ENCODE measurements at regions not wholly inside any gene's neighbourhood (a gene's known extent, or its start where the extent isn't known, plus 50 kb on each side); places are given as distances from the start of the nearest gene placed in this dataset.

DNA sequence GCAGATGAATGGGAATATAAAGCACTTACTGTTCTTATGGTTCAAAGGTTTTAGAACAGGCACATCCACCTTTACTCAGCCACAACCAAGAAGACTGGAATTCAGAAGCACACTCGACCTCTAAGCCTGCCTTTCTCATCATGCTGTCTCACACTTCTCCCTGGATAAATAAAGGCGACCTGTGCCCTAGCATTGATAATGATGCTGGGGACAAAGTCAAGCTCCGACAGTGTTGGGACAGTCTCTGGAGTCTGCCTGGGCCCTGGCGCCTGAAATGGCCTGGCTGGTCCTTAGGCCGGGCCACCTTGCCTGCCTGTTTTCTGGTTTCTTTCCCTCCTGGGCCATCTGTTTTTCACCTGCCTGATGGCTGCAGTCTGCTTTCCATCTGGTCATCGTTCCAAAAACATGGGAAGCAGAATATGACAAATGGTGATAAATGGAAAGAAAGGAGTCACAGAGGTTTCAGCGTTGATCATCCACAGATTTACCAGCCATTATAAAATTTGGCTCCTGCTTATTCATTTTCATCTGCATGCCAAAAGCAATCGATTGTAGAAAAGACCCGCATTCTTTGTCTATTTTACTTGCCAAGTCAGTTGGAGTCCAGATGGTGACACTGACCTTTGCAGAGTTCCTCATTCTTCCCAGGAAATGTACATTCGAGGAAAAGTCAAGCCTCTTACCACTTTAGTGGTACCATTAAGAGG lies 91.2 kb upstream of the KCNJ15 start:
- DNase-seq = no peak

DNA sequence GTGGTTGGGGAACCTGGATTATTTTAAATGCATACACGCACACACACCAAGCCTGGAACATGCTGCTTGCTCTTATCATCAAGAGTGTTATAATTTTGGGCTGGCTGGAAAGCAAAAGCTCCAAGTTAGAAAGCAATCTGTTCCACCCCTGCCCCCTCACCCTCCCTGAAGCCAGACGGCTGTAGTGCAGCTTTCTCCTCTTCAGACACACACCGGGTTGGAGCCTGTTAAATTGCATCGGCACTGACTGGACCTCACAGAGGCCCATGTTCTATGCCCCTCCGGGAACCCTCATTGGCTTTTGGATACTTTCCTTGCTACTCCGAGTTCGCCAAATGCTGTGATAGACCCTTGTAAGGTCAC lies 90.6 kb upstream of the KCNJ15 start:
- DNase-seq = no peak

DNA sequence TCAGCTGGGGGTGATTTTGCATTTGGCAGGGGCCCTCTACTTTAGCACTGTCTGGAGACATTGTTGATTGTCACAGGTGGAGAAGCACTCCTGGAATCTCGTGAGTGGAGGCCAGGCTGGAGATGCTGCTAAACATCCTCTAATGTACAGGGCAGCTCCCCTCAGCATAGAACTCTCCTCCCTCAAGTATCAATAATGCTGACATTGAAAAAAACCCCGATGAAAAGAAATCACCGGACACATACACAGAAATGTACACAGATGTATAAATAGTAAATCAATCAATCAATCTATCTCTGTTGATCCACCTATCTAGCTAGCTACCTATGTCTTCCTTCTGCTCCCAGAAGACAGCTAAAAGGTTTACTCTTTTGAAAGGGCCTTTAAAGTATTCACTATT lies 89.4 kb upstream of the KCNJ15 start:
- DNase-seq = no peak

DNA sequence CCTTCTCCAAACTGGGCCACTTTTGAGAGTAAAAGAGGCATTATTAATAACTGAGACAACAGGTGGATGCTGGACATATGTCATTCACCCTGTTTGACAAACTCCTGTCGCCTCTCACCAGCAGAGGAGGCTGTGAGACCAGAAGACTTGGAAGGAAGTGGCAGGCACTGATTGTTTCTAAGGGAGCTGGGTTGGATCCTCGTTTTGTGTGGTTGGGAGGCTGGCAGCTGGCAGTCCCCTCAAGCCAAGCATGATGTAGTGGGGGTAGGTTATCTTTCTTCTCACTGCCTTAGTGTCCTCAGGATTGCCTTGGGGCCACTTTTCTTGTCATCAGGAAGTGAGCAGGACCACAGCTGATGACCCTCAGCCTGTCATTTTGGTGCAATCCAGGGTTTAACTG lies 86.5 kb upstream of the KCNJ15 start:
- DNase-seq = no peak

DNA sequence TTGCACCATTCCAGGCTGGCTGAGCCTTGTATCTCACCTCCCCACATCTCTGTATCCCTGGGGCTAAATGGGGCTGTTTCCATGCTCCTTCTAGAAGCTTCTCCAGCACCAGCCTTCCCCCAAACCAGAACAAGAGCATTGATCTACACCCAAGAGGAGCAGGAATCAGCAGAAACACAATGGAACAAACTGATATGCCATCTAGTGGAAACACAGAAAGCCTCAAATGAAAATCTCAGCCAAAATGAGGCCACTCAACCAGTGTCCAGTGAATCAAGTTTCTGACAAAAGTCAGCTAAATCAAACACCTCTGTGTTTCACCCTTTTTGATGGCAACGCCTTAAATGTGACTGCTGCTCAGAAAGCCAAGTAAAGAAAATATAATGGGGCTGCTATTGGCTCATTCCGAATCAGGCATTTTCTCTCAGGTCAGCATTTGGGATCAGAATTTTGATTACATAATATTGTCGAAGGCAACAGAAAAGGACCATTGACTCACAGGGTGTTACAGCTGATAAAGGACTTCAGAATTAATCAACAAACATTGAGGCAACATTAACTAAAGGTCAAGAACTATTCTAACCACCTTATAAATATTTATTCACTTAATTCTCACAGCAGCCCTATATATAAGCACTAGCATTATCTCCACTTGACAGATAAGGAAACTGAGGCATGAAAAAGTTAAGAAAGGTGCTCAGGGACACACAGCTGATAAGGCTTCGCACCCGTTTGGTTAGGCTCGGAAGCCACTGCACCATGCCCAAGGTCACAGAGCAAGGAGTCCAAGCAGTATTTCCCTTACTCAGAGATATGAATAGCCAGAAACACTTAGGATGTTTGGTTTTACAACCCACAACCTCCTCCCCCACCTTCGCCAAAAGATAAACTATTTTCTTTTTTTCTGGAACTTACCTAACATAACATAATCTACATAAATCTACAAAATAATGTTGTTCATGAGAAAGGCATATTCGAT lies 85.8 kb upstream of the KCNJ15 start:
- no peak for DNase-seq

DNA sequence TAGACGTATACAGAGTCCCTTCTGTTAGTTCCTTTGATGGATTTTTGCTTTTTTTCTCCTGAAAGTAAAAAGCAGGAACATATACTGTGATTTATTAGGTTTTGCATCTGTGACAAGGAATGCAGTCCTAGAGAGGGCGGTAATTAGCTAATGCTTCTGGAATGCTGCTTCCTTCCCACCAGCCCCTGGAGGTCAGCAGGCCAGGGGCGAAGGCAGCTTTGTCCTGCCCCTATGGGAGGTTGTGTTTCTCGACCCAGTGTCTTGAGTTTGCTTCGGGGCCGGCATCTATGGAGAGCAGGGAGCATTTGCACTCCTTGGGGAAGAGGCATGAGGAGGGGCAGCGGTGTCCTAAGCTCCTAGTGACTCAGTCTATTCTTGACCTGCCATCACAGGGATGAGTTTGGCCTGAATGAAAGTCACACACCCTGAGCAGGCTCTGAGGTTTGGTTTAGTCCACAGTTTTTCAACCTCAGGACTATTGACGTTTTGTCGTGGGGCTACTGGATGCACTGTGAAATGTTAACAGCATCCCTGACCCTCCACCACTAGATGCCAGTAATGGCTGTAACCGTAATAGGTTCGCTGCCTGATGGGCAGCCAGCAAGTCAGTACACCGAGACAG lies 85.0 kb upstream of the KCNJ15 start:
- DNase-seq = no peak

DNA sequence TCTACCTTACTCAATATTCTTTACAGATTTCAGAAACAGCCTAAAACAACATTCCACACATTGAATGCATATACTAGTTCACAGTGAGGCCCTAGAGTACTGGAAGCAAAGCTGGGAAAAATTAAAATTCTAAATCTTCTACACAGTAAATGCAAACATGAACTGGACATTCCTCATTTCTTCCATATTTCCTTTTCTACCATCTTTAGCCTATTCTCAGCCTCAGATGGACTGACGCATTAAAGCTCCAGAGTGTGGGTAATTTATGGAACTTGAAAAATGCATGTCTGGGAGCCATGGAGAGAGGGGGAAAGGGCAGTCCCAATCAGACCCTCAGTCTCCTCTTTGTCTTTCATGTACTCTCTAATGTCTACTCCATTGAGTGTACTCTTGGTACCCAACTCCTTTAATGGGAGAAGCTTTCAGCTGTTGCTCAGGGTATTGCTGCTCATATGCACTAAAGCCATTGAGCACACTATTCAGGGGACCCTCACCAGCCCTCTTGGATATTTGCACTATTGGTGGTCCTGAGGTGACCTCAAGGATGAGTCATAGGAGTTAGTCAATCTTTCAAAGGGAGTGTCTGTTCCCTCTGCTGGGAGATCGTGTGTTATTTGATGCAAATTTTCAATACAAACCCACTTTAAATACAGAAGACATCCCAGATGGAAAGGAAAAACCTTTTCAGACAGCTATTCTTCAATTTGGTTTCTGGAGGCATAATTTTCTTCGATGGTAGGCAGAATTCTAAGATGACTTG lies 83.3 kb upstream of the KCNJ15 start:
- no peak for DNase-seq

DNA sequence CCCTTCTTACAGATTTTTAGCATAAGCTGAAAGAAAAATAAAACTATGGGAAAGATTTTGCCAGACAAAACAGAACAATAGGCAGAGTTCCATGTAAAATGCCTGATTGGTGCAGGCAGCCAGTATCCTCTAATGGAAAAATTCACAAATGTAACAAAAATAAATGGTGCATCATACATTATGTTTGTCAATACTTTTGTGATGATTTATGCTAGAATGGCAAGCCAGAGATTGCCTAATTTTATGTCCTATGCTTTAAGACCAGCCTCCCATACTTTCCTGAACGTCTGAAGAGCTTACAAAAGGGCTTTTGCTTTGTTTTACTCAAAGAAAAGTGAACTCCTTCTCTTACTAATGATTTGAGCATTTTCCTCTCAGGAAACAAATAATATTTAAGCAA lies 81.5 kb upstream of the KCNJ15 start:
- no peak for DNase-seq

DNA sequence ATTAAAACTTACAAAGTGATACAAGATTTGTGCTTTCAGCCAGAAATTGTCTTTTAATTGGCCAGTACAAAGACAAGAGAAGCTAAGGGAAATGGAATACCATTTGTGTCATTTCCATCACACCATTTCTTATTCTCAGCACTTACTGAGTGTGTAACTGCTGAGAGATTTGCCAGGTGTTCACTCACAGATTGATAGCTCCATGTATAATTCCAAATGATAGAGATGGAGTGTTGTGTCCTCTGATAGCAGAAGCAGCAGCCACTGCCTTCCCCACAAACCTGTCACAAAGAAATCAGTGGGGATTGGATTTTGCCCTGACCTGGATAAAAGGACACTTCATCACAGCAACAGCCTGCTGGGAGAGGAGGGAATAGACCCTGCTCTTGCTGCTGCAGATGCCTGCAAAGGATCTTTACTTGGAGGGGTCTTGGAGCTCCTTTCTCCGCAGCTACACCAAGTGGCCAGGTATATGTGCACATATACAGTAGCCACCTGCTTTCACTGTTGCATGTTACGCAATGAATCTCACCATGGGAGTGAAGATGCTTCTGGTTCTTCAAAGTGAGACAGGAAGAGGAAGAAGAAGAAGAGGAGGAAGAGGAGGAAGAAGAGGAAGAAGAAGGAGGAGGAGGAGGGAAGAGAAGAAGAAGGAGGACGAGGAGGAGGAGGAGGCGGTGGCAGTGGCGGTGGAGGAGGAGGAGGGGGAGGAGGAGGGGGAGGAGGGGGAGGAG lies 78.7 kb upstream of the KCNJ15 start:
- DNase-seq = no peak

DNA sequence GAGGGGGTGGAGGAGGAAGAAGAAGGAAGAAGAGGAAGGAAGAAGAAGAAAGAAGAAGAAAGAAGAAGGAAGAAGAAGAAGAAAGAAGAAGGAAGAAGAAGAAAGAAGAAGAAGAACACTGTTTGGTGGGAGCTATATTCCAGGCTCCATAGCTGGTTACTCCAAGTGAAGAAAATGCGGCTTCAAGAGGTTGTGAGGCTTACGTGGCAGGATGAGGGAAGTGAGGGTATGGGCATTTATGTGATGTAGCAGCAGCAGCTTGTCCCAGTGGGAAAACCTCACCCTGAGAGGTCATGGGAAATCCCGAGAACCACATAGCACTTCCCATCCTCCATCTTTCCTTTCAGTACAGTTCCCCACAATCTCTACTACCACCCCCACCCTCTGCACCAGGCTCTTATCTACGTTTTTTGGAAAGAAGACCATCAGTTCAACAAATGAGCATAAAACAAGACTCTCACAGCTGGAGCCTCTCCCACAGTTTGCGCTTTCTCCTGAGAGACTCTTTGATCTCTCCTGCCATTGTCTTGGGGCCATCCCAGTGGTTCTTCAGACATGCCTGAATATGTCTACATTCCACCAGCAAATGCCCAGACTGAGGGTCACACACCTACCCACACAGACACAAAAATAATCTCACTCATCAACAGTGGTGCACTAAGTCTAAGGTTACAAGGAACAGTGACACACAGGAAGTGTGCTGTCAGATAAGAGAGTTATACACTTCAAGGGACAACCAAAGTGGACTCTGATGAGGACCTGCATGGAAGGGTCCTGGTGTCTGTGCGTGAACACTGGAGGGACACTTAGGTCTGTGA lies 77.9 kb upstream of the KCNJ15 start:
- no peak for DNase-seq

DNA sequence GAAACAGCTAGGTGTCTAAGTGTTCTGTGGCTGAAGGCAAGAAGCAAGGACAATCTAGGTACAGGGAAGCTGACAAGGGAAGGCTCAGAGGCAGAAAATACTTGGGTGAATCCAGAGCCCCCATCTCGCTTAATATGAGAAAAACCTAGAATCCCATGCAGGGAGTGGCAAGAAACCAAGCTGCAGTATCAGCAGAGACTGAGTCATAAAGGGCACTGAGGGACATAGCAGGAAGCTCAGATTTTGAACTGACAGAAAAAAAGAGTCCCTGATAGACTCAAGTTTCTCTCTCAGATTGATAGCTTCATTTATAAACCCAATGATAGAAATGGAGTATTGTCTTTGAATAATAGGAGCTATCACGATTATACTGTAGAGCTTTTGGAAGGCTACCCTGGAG lies 77.3 kb upstream of the KCNJ15 start:
- DNase-seq = no peak

DNA sequence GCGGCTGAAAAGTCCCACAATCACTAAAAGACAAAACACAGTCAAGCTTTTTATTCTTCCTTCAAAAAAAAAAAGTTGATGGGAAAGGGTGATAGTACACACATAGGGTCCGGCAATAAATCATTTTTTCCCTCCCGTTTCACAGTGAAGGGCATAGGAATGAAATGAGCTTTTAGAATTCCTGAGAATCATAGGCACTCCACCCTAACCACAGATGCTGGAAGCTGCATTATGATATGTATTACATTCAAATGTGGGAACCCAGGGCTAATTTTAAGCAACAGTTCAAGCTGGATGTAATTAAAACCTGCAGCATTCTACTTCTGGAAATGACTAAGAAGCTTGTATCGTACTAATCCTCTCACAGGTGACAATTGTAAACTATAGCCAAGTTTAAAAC lies 75.7 kb upstream of the KCNJ15 start:
- no peak for DNase-seq

DNA sequence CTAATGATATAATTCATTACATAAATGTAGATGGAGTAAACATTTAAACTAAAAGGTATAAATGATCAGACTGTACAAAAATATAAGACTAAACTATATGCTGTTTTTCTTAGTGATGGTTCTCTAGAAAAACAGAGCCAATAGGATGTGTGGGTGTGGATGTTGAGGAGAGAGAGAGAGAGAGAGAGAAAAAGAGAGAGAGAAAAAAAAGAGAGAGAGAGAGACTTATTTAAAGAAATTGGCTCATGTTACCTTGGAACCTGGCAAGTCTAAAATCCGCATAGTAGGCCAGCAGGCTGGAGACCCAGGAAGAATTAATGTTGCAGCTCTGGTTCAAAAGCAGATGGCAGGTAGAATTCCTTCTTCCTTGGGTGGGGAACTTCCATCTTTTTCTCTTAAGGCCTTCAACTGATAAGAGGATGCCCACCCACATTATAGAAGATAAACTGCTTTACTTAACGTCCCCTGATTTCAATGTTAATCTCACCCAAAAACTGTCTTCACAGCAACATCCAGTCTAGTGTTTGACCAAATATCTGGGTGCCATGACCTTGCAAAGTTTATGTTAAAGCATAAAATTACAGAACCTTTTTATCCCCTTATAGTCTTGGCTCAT lies 74.3 kb upstream of the KCNJ15 start:
- DNase-seq = no peak

DNA sequence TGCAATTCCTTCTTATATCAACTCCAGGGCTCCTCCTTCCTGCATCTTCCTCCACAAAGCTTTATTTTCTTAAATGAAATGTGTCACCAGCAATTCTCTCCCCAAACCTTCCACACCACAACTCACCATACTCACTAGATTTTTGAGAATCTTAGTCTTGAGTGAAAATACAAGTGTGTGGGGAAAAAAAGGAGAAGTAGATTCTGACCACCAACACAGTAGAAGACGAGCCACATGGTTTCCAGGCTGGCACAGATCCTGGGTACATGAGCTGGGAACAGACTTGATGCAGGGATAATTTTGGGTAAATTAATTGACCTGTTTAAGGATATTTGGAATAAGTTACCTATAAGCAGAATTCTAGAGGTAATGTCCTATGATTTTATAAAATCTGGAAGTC lies 72.8 kb upstream of the KCNJ15 start:
- DNase-seq = no peak

DNA sequence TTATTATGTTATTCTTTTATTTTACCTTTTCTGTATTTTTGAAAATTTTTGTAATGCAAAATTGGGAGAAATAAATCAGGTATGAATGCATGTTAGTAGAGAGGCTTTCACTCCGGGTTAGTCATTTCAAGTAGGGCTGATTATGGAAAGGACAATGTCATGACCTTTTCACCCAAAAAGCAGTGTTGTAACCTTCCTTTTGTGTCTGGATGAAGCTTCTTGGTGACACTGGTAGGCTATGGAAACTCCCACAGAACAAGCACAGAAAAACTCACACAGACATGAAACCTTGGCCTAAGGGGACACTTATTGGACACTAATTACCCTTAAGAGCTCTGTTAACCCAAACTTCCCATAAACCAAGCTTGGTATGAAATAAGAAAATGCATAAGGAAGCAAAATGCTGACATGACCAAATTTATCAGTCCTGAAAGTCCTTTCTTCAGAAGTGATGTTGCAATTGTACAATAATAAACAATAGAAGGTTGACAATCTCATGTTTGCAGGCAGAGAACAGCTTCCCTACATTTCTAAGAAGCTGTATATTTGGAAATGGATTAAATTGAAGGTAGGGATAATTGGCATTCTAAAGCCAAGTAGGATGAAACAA lies 70.0 kb upstream of the KCNJ15 start:
- DNase-seq = no peak

DNA sequence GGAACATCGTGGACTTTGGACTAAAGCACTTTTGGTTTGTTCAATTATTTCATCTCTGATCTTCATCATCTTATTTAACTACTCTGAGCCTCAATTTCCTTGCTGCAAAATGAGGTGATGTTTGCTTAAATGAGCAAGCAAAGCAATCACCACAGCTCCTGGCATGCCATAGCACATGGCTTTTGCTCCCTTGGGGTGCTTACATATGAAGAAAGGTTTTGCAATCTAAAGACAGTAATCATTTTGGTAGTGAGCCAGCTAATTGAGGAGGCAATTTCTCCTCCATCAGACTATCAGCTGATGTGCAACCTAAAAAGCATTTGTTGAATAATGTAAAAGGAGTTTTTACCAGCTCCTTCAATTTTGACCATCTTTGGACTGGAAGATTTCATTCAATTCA lies 68.8 kb upstream of the KCNJ15 start:
- no peak for DNase-seq

DNA sequence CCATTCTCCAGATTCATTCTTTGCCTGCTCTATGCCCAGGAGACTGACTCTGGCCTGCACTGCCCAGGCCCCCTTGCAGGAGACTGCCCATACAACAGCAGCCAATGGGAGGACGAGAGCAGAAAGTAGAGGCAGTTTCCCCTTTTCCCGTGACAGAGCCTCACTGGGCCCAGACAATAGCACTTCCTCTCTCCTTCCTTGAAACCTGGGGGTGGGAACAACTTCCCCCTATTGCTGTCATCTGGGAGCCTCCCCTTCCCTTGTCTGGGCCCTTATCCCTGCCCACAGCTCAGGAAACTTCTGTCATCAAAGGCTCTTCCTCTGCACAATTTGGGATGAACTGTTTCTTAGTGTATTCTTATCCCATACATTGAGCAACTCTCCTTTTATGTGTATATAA lies 60.8 kb upstream of the KCNJ15 start:
- no peak for DNase-seq

DNA sequence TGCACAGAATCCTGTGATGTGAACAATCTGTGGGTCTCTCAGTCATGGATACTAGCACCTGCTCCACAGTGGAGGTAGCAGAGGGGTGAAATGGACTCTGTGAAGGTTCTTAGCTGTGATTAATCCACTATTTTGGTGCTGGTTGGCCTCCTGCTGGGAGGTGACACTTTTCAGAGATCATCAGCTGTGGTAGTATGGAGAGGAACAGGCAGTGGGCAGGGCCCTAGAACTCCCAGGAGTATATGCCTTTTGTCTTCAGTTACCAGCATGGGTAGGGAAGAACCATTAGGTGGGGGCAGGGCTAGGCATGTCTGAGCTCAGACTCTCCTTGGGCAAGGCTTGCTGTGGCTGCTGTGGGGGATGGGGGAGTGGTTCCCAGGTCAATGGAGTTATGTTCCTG lies 54.0 kb upstream of the KCNJ15 start:
- no peak for DNase-seq

DNA sequence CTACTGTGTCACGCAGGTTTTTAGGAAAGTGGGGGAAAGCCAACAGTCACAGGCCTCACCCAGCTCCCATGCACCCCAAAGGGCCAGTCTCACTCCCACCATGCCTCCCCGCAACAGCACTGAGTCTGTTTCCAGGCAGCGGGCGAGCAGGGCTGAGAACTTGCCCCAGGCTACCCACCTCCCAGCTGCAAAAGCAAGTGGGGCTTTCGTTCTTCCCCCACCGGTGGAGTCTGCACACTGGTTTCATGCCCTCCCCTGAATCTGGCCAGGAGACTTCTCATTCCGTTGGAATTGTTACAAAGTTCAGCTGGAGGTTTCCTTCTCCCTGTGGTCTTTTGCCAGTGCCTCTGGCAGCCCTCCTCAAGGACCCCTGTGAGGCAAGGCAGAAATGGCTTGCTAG lies 53.6 kb upstream of the KCNJ15 start:
- no peak for DNase-seq

DNA sequence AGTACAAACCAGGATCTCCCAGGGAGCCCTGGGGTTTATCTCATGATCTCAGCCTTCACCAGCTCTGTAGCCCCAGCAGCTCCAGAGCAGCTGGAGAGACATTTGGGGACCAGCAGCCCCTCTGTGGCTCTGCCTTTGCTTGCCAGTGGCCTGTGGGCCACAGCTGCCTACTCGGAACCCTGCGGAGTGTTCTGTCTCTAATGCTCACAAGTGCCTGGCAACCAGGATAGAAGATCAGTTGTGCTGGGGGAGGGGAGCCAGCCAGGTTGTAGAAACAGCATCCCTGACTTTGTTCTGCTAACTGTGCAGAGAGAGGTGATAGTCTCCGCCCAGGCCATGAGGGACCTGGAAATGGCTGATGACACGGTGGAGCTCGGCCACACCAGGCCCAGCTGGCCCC lies 50.9 kb upstream of the KCNJ15 start:
- DNase-seq = no peak

DNA sequence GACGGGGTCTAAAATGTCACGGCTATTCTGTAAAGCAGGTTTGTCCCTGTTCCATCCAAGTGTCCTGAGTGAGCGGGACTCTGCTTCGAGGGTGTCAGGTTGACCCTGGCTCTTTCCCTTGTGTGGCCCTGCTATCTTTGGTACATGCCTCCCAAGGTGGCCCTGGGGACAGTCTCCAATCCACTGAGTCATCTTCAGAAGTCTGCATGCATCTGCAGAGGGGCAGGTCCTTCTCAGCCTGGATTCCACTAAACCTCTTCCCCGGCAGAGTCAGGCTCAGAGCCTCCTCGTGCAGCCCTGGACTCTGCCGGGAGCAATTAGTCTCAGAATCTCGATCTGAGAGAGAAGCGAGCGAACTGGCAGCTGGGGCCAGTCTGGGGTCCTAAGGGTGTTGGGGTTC lies 50.1 kb upstream of the KCNJ15 start:
- DNase-seq = no peak

Measured in NCI-H2029 treated with DMSO at 0.1 percent for 48 hours (cell line).